ENCODE measurements at regions not wholly inside any gene's neighbourhood (a gene's known extent, or its start where the extent isn't known, plus 50 kb on each side); places are given as distances from the start of the nearest gene placed in this dataset.

DNA sequence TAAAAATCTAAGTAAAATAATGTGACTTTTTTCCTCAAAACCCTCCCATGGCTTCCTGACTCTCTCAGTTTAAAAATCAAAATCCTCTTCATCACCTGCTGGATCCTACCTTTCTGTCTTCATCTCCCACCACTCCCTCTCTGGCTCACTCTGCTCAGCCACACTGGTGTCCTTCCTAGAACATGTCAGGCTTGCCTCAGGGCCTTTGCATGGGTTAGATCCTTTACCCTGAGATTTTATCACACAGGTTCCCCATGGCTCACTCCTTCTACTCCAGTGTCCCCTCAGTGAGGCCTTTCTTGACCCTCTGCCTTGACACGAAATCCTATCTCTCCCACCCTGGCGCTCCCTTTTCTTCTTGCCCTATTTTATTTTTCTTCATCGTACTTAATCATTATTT lies 141.8 kb downstream of the RPL22L1 start (continued):
- 0 out of 2 replicates have a peak, but pooled peaks have one; percentile 58 for TF ChIP-seq ZNF583 (CRISPR knock-in tag; IDR thresholded peaks at IDR 0.05)

- Histone ChIP-seq H3K27ac (ENCODE audit: extremely low read depth, low read depth, low read length) (peak overlapping the region; percentile 83), H3K9me3 (replicated peaks; ENCODE audit: control insufficient read depth, insufficient read depth, low read depth, low read length) (no peaks in the 10 kb centered on the region), H3K9ac (ENCODE audit: insufficient read depth in 1 of 2, low read depth in 2 of 2, low read length in 2 of 2) (peak overlapping the region in 1 of 2 experiments; percentile 51; a peak in 2 of 4 replicates), H2AFZ (ENCODE audit: low read depth, low read length) (peak overlapping the region; percentile 83), H3K36me3 (ENCODE audit: control insufficient read depth, insufficient read depth, low read length) (no peaks in the 10 kb centered on the region), H4K20me1 (replicated peaks; ENCODE audit: control insufficient read depth, insufficient read depth, low read length) (no peaks in the 10 kb centered on the region), H3K79me2 (ENCODE audit: control insufficient read depth, insufficient read depth, low read length) (no peaks in the 10 kb centered on the region), H3K4me1 (replicated peaks in 1 of 2; ENCODE audit: control insufficient read depth in 2 of 2, insufficient read depth in 2 of 2, low read length in 2 of 2) (peaks cover 42 to 79% of the 10 kb centered on the region in 2 experiments), H3K4me3 (no peak overlapping the region), H3K27me3 (ENCODE audit: control insufficient read depth in 2 of 2, insufficient read depth in 2 of 2, low read length in 2 of 2) (no peaks in the 10 kb centered on the region), H3K4me2 (ENCODE audit: insufficient read depth, low read length) (peak overlapping the region; percentile 69), H3K9me1 (ENCODE audit: control insufficient read depth, insufficient read depth, low read length) (no peaks in the 10 kb centered on the region)
- peak; percentile 52 for FAIRE-seq
- peak in 2 of 4 experiments; percentile 47 to 61 for DNase-seq (ENCODE audit: extremely low read depth in 1 of 4, low spot score in 3 of 4)
- intact Hi-C loops (cut with micrococcal nuclease) (loop anchor here (1.0 to 2.0 kb wide), 3 partner anchors 35 to 81 kb away; no protein-coding TSS in a partner anchor), in situ Hi-C loops (cut with MboI) (no loop called here)
- ATAC-seq = peak; percentile 15; the same call in 2 of the 3 replicates
- ChIA-PET CTCF (ENCODE audit: low intra/inter-chr PET ratio) (interaction anchor here (0.6 kb wide), 1 partner anchor 84 kb away, joined by 3 read pairs; no protein-coding TSS in a partner anchor), POLR2A (interaction anchor here (0.7 to 1.6 kb wide), 3 partner anchors 8 to 141 kb away, joined by 3 to 4 read pairs (median 3); no protein-coding TSS in a partner anchor)
- no TSS peak for BruUV-seq (replicated peaks)
- WGBS (ENCODE audit: insufficient coverage, low coverage, missing lambda C conversion rate) = 0% methylated on average over 3 of the region's 3 CpGs
- TF ChIP-seq HES1 (IDR thresholded peaks at IDR 0.05; ENCODE audit: low read depth) (no peak), LEF1 (IDR thresholded peaks at IDR 0.05) (0 out of 2 replicates have a peak, but pooled peaks have one; percentile 6), BACH1 (tag; IDR thresholded peaks at IDR 0.05) (no peak), LCOR (CRISPR knock-in tag; IDR thresholded peaks at IDR 0.05) (no peak), RFX1 (IDR thresholded peaks at IDR 0.05) (0 out of 2 replicates have a peak, but pooled peaks have one; percentile 5), SPI1 (IDR thresholded peaks at IDR 0.05; ENCODE audit: borderline replicate concordance, low read depth, low read length) (no peak), MECOM (CRISPR knock-in tag; IDR thresholded peaks at IDR 0.05) (0 out of 2 replicates have a peak, but pooled peaks have one; percentile 23), ERF (CRISPR knock-in tag; IDR thresholded peaks at IDR 0.05) (no peak), JUN (IDR thresholded peaks at IDR 0.05; ENCODE audit: borderline replicate concordance, low read depth, low read length) (peak; percentile 11; the same call in 1 of the 2 replicates), JUN (CRISPR knock-in tag; IDR thresholded peaks at IDR 0.05; ENCODE audit: borderline replicate concordance) (no peak), ASH1L (IDR thresholded peaks at IDR 0.05; ENCODE audit: borderline replicate concordance, low read depth, partially characterized antibody) (no peak), RNF2 (IDR thresholded peaks at IDR 0.05) (peak; percentile 63; the same call in 1 of the 2 replicates), TEAD4 (IDR thresholded peaks at IDR 0.05; ENCODE audit: low read length) (peak; percentile 46; the same call in 1 of the 2 replicates), TEAD4 (CRISPR knock-in tag; IDR thresholded peaks at IDR 0.05; ENCODE audit: borderline replicate concordance) (no peak), ZNF253 (CRISPR knock-in tag; conservative IDR thresholded peaks at IDR 0.05) (no peak), BRD9 (IDR thresholded peaks at IDR 0.05; ENCODE audit: low read depth, partially characterized antibody) (no peak), TAF7 (tag; IDR thresholded peaks at IDR 0.05) (no peak), SNAPC5 (CRISPR knock-in tag; IDR thresholded peaks at IDR 0.05) (no peak), SMAD2 (IDR thresholded peaks at IDR 0.05; ENCODE audit: low read depth, low read length) (no peak)
- TF ChIP-seq, protein P1, sequence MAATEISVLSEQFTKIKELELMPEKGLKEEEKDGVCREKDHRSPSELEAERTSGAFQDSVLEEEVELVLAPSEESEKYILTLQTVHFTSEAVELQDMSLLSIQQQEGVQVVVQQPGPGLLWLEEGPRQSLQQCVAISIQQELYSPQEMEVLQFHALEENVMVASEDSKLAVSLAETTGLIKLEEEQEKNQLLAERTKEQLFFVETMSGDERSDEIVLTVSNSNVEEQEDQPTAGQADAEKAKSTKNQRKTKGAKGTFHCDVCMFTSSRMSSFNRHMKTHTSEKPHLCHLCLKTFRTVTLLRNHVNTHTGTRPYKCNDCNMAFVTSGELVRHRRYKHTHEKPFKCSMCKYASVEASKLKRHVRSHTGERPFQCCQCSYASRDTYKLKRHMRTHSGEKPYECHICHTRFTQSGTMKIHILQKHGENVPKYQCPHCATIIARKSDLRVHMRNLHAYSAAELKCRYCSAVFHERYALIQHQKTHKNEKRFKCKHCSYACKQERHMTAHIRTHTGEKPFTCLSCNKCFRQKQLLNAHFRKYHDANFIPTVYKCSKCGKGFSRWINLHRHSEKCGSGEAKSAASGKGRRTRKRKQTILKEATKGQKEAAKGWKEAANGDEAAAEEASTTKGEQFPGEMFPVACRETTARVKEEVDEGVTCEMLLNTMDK (IDR thresholded peaks at IDR 0.05; ENCODE audit: borderline replicate concordance, insufficient read depth, low read depth, low read length, poor library complexity, severe bottlenecking) = no peak
Observed at GRCh38 chr3:170727754-170728153, 141.9 kb upstream of the SLC7A14 start.

Data from K562 (cell line).